ENCODE measurements at regions not wholly inside any gene's neighbourhood (a gene's known extent, or its start where the extent isn't known, plus 50 kb on each side); places are given as distances from the start of the nearest gene placed in this dataset.

DNA sequence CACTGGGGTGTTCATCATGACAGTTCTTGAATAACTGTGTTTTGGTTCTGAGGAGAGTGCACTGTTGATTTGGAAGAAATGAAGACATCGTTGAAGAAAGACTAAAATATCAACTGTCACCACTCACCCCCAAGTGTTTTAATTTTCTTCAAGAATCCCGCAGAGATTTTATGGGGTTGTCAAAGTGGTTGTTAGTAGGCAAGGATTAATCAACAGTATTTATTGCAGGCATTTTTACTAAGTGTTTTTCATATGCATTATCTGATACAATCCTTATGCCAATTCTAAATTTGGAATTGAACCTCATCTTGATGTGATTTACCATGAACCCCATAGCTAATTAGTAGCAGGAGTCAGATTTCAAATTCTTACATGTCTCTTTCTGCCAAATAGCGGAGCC lies 63.7 kb upstream of the OBI1 start:
- DNase-seq (ENCODE audit: insufficient read length, low spot score) (no peak), FAIRE-seq (no peak)

- DNase-seq (ENCODE audit: insufficient read length, low spot score) (no peak), FAIRE-seq (no peak)
Observed at GRCh38 chr13:78719367-78719766, 60.4 kb upstream of the OBI1 start.

- DNase-seq (ENCODE audit: insufficient read length, low spot score) = no peak
- FAIRE-seq = no peak
Observed at GRCh38 chr13:78714717-78715116, 55.8 kb upstream of the OBI1 start.

DNA sequence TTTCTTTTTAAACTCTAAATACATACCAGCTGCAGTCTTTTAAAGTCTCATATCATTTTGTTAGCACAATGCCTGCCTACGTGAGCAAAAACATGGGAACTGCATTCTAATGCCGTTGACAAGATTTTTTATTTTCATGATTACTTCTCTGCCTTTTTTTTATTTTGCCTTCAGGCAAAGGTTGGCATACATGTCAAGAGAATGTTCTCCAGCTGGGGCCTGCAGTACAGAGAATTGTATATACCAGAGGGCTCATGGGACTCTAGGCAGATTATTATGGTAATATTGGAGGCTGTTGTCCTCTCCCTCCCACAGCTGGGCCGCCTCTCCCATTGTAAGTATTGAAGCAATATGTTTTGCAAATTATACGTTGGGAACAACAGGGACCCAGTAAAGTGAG lies 53.9 kb upstream of the OBI1 start:
- no peak for FAIRE-seq

GRCh38 chr13:78709028-78709427 lies 50.1 kb upstream of the OBI1 start:
- FAIRE-seq = no peak
- DNase-seq (ENCODE audit: insufficient read length, low spot score) = no peak

More for the DNA sequence above, 53.9 kb upstream of the OBI1 start:
- DNase-seq (ENCODE audit: insufficient read length, low spot score) = no peak
